SK-N-SH treated with all-trans-retinoic acid at 6 μM for 48 hours (cell line): ENCODE measurements at regions not wholly inside any gene's neighbourhood (a gene's known extent, or its start where the extent isn't known, plus 50 kb on each side); places are given as distances from the start of the nearest gene placed in this dataset.

Experiments used
- ATAC-seq: fragments of 200-7000 bp; cut with Tn5 transposase; 3 replicates; pipeline ENCODE4 v1.9.1; 2020; ENCODE audit warnings: mild to moderate bottlenecking, moderate library complexity
- ARNTL ChIP-seq: fragments of 450-650 bp; formaldehyde crosslinking; IDR thresholded peaks from 2 replicates; pipeline ENCODE4 v1.5.0; 2020; ENCODE audit warnings: low read depth, mild to moderate bottlenecking, moderate library complexity, borderline replicate concordance
- BACH2 ChIP-seq: fragments of 250-450 bp; sonication (Bioruptor Pico); IDR thresholded peaks from 2 replicates; pipeline ENCODE4 v1.9.0; 2021; ENCODE audit warnings: mild to moderate bottlenecking, borderline replicate concordance
- CSDC2 ChIP-seq: fragments of 250-450 bp; sonication (Bioruptor Pico); IDR thresholded peaks from 2 replicates; pipeline ENCODE4 v1.5.0; 2020; ENCODE audit warnings: mild to moderate bottlenecking, moderate library complexity
- CSRNP3 ChIP-seq: fragments of 250-450 bp; sonication (Bioruptor Pico); IDR thresholded peaks from 2 replicates; pipeline ENCODE4 v1.5.1; 2021; ENCODE audit warnings: mild to moderate bottlenecking, moderate library complexity
- GLIS3 ChIP-seq: fragments of 250-450 bp; sonication (Bioruptor Pico); IDR thresholded peaks from 2 replicates; pipeline ENCODE4 v1.5.0; 2020; ENCODE audit warnings: mild to moderate bottlenecking, moderate library complexity
- OSR1 ChIP-seq: fragments of 250-450 bp; sonication (Bioruptor Pico); IDR thresholded peaks from 2 replicates; pipeline ENCODE4 v1.8.0; 2022; ENCODE audit warnings: moderate library complexity, mild to moderate bottlenecking, inconsistent platforms
- POU6F1 ChIP-seq: fragments of 250-450 bp; sonication (Bioruptor Pico); IDR thresholded peaks from 2 replicates; pipeline ENCODE4 v1.8.0; 2021; ENCODE audit warnings: low read depth, mild to moderate bottlenecking, moderate library complexity, borderline replicate concordance
- RARB ChIP-seq: fragments of 250-450 bp; sonication (Bioruptor Pico); IDR thresholded peaks from 2 replicates; pipeline ENCODE4 v1.8.0; 2021; ENCODE audit warnings: mild to moderate bottlenecking, moderate library complexity
- SNAI2 ChIP-seq: fragments of 250-450 bp; sonication (Bioruptor Pico); IDR thresholded peaks from 2 replicates; pipeline ENCODE4 v1.5.0; 2020; ENCODE audit warnings: mild to moderate bottlenecking, moderate library complexity
- TOX ChIP-seq: fragments of 250-450 bp; sonication (Bioruptor Pico); IDR thresholded peaks from 2 replicates; pipeline ENCODE4 v1.8.0; 2021; ENCODE audit warnings: mild to moderate bottlenecking, moderate library complexity, borderline replicate concordance
- ZC3H10 ChIP-seq: fragments of 250-450 bp; sonication (Bioruptor Pico); IDR thresholded peaks from 2 replicates; pipeline ENCODE4 v1.5.1; 2021; ENCODE audit warnings: mild to moderate bottlenecking, moderate library complexity
- ZNF565 ChIP-seq: fragments of 450-650 bp; formaldehyde crosslinking; conservative IDR thresholded peaks from 2 replicates; pipeline ENCODE4 v1.5.0; 2020; ENCODE audit warnings: low read depth, mild to moderate bottlenecking, moderate library complexity
- ZNF8 ChIP-seq: fragments of 450-650 bp; formaldehyde crosslinking; IDR thresholded peaks from 2 replicates; pipeline ENCODE4 v1.5.0; 2020; ENCODE audit warnings: mild to moderate bottlenecking, moderate library complexity
- TF ChIP-seq, protein P1 (sequence below): fragments of 250-450 bp; sonication (Bioruptor Pico); IDR thresholded peaks from 2 replicates; pipeline ENCODE4 v1.5.1; 2020; ENCODE audit warnings: low read depth, mild to moderate bottlenecking, moderate library complexity

- no peak for ATAC-seq
- TF ChIP-seq CSRNP3 (CRISPR knock-in tag) (no peak), SNAI2 (CRISPR knock-in tag) (no peak), CSDC2 (CRISPR knock-in tag) (no peak), ARNTL (CRISPR knock-in tag) (no peak), GLIS3 (CRISPR knock-in tag) (no peak), TOX (CRISPR knock-in tag) (no peak), POU6F1 (CRISPR knock-in tag) (no peak), OSR1 (no peak), ZC3H10 (no peak), ZNF565 (CRISPR knock-in tag) (no peak)
- TF ChIP-seq, protein P1, sequence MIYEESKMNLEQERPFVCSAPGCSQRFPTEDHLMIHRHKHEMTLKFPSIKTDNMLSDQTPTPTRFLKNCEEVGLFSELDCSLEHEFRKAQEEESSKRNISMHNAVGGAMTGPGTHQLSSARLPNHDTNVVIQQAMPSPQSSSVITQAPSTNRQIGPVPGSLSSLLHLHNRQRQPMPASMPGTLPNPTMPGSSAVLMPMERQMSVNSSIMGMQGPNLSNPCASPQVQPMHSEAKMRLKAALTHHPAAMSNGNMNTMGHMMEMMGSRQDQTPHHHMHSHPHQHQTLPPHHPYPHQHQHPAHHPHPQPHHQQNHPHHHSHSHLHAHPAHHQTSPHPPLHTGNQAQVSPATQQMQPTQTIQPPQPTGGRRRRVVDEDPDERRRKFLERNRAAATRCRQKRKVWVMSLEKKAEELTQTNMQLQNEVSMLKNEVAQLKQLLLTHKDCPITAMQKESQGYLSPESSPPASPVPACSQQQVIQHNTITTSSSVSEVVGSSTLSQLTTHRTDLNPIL (CRISPR knock-in tag) = no peak
These were observed 50.7 kb upstream of the ANO1 start for GRCh38 chr11:70027451-70027850.

DNA sequence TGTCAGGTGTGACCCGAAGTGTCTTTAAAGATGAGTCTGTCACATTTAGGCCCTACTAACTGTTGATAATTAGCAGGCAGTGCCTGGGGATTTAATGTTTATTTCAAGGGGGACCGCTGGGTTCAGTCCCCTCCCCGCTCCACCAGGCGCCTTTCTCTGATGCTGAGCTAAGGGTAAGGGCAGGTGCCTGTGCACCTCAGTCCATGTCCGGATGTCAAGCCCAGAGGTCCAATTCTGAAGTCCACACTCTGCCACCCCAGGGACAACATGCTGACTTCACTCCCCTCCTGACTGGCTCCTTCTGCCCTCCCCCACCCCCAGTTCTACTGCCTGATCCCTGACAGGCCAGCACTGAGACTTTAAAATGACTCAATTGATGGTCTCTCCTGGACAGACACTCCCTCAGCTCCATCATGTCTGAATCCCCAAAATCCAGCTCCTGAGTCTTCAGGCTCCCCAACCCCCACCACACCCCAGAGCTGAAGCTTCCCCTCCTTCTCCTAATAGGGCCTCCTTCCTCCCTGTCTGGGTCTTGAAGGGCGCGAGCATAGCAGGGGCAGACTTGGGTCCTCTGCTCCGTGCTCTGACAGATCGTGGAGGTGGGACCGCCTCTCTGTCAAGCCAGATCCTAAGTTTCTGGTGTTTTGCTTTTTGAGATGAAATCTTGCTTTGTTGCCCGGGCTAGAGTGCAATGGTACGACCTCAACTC, 49.8 kb upstream of the ANO1 start:
- TF ChIP-seq BACH2 (CRISPR knock-in tag) (no peak), TOX (CRISPR knock-in tag) (no peak), ZNF8 (CRISPR knock-in tag) (no peak), CSDC2 (CRISPR knock-in tag) (no peak), GLIS3 (CRISPR knock-in tag) (no peak), OSR1 (no peak), RARB (CRISPR knock-in tag) (no peak), CSRNP3 (CRISPR knock-in tag) (no peak), SNAI2 (CRISPR knock-in tag) (no peak)
- TF ChIP-seq, protein P1 (CRISPR knock-in tag) = no peak
- ATAC-seq = no peak
